ENCODE measurements at regions not wholly inside any gene's neighbourhood (a gene's known extent, or its start where the extent isn't known, plus 50 kb on each side); places are given as distances from the start of the nearest gene placed in this dataset.

DNA sequence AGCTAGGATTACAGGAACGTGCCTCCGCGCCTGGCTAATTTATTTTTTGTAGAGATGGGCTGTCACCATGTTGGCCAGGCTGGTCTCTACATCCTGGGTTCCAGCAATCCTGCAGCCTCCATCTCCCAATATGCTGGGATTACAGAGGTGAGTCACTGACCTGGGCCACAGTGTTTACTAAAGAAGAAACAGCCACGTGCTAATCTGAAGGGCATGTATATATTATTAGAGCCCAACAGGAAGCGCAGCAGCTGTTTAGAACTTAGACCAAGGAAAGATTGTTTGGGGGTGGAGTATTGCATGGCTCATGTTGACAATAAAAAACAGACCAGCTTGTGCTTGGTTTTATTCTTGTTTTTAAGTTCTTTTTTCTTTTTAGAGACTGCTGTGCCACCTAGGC is 60.2 kb downstream of the HAPSTR1 start:
- no peak for ATAC-seq
- H3K27ac Mint-ChIP-seq, result no peak overlapping the region
- H3K36me3 Mint-ChIP-seq, result no peaks in the 10 kb centered on the region
- no peak for DNase-seq (ENCODE audit: low spot score)
- ChIA-PET CTCF (interaction anchor here (0.6 to 1.2 kb wide), 4 partner anchors 14 to 662 kb away, joined by 3 to 6 read pairs (median 3); no protein-coding TSS in a partner anchor), POLR2A (no interaction called here)
- TF ChIP-seq, protein P1, sequence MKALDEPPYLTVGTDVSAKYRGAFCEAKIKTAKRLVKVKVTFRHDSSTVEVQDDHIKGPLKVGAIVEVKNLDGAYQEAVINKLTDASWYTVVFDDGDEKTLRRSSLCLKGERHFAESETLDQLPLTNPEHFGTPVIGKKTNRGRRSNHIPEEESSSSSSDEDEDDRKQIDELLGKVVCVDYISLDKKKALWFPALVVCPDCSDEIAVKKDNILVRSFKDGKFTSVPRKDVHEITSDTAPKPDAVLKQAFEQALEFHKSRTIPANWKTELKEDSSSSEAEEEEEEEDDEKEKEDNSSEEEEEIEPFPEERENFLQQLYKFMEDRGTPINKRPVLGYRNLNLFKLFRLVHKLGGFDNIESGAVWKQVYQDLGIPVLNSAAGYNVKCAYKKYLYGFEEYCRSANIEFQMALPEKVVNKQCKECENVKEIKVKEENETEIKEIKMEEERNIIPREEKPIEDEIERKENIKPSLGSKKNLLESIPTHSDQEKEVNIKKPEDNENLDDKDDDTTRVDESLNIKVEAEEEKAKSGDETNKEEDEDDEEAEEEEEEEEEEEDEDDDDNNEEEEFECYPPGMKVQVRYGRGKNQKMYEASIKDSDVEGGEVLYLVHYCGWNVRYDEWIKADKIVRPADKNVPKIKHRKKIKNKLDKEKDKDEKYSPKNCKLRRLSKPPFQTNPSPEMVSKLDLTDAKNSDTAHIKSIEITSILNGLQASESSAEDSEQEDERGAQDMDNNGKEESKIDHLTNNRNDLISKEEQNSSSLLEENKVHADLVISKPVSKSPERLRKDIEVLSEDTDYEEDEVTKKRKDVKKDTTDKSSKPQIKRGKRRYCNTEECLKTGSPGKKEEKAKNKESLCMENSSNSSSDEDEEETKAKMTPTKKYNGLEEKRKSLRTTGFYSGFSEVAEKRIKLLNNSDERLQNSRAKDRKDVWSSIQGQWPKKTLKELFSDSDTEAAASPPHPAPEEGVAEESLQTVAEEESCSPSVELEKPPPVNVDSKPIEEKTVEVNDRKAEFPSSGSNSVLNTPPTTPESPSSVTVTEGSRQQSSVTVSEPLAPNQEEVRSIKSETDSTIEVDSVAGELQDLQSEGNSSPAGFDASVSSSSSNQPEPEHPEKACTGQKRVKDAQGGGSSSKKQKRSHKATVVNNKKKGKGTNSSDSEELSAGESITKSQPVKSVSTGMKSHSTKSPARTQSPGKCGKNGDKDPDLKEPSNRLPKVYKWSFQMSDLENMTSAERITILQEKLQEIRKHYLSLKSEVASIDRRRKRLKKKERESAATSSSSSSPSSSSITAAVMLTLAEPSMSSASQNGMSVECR (CRISPR knock-in tag; IDR thresholded peaks at IDR 0.05; ENCODE audit: borderline replicate concordance), result no peak
- TF ChIP-seq, protein P2, sequence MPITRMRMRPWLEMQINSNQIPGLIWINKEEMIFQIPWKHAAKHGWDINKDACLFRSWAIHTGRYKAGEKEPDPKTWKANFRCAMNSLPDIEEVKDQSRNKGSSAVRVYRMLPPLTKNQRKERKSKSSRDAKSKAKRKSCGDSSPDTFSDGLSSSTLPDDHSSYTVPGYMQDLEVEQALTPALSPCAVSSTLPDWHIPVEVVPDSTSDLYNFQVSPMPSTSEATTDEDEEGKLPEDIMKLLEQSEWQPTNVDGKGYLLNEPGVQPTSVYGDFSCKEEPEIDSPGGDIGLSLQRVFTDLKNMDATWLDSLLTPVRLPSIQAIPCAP (CRISPR knock-in tag; IDR thresholded peaks at IDR 0.05), result no peak
- TF ChIP-seq NR3C1 (CRISPR knock-in tag; conservative IDR thresholded peaks at IDR 0.05; ENCODE audit: low read depth) (no peak), ZMAT4 (CRISPR knock-in tag; IDR thresholded peaks at IDR 0.05) (no peak), NFE2L1 (CRISPR knock-in tag; IDR thresholded peaks at IDR 0.05) (no peak), TEAD1 (CRISPR knock-in tag; IDR thresholded peaks at IDR 0.05) (no peak), SOX15 (CRISPR knock-in tag; IDR thresholded peaks at IDR 0.05) (no peak)
- H3K27me3 Mint-ChIP-seq (ENCODE audit: low read depth), result no peaks in the 10 kb centered on the region
- H3K9me3 Mint-ChIP-seq, result peaks cover 13% of the 10 kb centered on the region
- no peak overlapping the region for H3K4me3 Mint-ChIP-seq
- peaks cover 65% of the 10 kb centered on the region for H3K4me1 Mint-ChIP-seq

DNA sequence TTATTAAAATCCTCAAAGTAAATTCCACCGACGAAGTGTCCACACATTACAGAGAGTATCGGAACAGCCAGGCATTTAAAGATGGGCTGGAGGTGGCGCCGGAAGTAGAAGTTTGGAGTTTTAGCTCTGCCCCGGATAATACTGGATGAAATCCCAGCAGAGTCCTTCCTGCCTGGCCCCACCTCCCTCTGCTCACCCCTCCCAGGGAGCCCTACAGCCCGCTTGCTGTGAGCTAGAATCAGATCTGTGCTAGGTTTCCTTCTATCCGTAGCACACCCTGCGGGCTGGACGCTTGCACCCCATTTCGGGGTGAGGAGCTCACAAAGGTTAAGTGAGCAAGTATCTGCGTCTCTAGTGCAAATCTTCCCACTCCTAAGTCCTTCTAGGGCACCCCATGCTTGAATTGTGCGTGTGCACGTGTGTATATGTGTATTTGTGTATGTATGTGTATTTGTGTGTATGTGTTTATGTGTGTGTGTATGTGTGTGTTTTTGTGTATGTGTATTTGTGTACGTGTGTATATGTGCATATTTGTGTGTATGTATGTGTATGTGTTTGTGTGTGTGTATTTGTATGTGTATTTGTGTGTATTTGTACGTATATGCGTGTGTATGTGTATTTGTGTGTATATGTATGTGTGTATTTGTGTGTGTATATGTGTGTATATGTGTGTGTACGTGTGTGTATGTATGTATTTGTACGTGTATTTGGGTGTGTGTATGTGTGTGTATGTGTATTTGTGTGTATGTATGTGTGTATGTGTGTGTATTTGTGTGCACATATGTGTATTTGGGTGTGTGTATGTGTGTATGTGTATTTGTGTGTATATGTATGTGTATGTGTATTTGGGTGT is 61.4 kb downstream of the HAPSTR1 start:
- Mint-ChIP-seq H3K36me3 (no peaks in the 10 kb centered on the region), H3K4me3 (no peak overlapping the region), H3K27ac (peak overlapping the region; percentile 5), H3K4me1 (peaks cover 75% of the 10 kb centered on the region), H3K9me3 (peaks cover 13% of the 10 kb centered on the region), H3K27me3 (ENCODE audit: low read depth) (no peaks in the 10 kb centered on the region)
- ChIA-PET CTCF (interaction anchor here (0.7 to 1.2 kb wide), 4 partner anchors 14 to 140 kb away, joined by 3 to 4 read pairs (median 4); no protein-coding TSS in a partner anchor), POLR2A (no interaction called here)
- DNase-seq (ENCODE audit: low spot score) (no peak), ATAC-seq (no peak)
- TF ChIP-seq TP53 (CRISPR knock-in tag; IDR thresholded peaks at IDR 0.05), result no peak
- TF ChIP-seq AR (CRISPR knock-in tag; IDR thresholded peaks at IDR 0.05), result no peak
- no peak for TF ChIP-seq MAX (CRISPR knock-in tag; IDR thresholded peaks at IDR 0.05)
- no peak for TF ChIP-seq USF1 (CRISPR knock-in tag; IDR thresholded peaks at IDR 0.05)
- TF ChIP-seq, protein P3, sequence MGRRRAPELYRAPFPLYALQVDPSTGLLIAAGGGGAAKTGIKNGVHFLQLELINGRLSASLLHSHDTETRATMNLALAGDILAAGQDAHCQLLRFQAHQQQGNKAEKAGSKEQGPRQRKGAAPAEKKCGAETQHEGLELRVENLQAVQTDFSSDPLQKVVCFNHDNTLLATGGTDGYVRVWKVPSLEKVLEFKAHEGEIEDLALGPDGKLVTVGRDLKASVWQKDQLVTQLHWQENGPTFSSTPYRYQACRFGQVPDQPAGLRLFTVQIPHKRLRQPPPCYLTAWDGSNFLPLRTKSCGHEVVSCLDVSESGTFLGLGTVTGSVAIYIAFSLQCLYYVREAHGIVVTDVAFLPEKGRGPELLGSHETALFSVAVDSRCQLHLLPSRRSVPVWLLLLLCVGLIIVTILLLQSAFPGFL (CRISPR knock-in tag; IDR thresholded peaks at IDR 0.05; ENCODE audit: borderline replicate concordance), result no peak
- TF ChIP-seq NR1H2 (CRISPR knock-in tag; IDR thresholded peaks at IDR 0.05), result no peak
- TF ChIP-seq ATF6 (CRISPR knock-in tag; IDR thresholded peaks at IDR 0.05), result no peak
- no peak for TF ChIP-seq ELF4 (CRISPR knock-in tag; IDR thresholded peaks at IDR 0.05; ENCODE audit: low read depth)
- no peak for TF ChIP-seq E2F4 (CRISPR knock-in tag; IDR thresholded peaks at IDR 0.05; ENCODE audit: borderline replicate concordance, low read depth)
- no peak for TF ChIP-seq ZSCAN18 (CRISPR knock-in tag; IDR thresholded peaks at IDR 0.05)

Data from WTC11 (cell line).